ENCODE measurements at regions not wholly inside any gene's neighbourhood (a gene's known extent, or its start where the extent isn't known, plus 50 kb on each side); places are given as distances from the start of the nearest gene placed in this dataset.

GRCh38 chr1:59032228-59032627 lies 248.4 kb upstream of the JUN start:
- Histone ChIP-seq H3K4me3 (ENCODE audit: low read depth, low read length) (no peak overlapping the region), H3K27ac (ENCODE audit: low read depth, low read length) (no peak overlapping the region), H3K27me3 (ENCODE audit: control insufficient read depth, insufficient read depth, low read length) (no peaks in the 10 kb centered on the region), H3K9me3 (ENCODE audit: control insufficient read depth, insufficient read depth, low read length) (no peaks in the 10 kb centered on the region)
- ChIA-PET POLR2A (no interaction called here), CTCF (interaction anchor here (1.8 kb wide), 1 partner anchor 727 kb away, joined by 5 read pairs; no protein-coding TSS in a partner anchor)
- no peak for DNase-seq (ENCODE audit: low read depth, low spot score)
- TF ChIP-seq CTCF (IDR thresholded peaks at IDR 0.05; ENCODE audit: low read depth, low read length), result no peak

GRCh38 chr1:59033761-59034160 lies 249.9 kb upstream of the JUN start:
- POLR2A ChIA-PET, result no interaction called here
- H3K27ac ChIP-seq (ENCODE audit: low read depth, low read length), result no peak overlapping the region
- CTCF ChIA-PET, result no interaction called here
- H3K27me3 ChIP-seq (ENCODE audit: control insufficient read depth, insufficient read depth, low read length), result no peaks in the 10 kb centered on the region
- H3K9me3 ChIP-seq (ENCODE audit: control insufficient read depth, insufficient read depth, low read length), result no peaks in the 10 kb centered on the region
- DNase-seq (ENCODE audit: low read depth, low spot score), result no peak
- no peak overlapping the region for H3K4me3 ChIP-seq (ENCODE audit: low read depth, low read length)
- no peak for TF ChIP-seq CTCF (IDR thresholded peaks at IDR 0.05; ENCODE audit: low read depth, low read length)

GRCh38 chr1:59034925-59035324 lies 251.1 kb upstream of the JUN start:
- CTCF ChIA-PET, result no interaction called here
- no peak for TF ChIP-seq CTCF (IDR thresholded peaks at IDR 0.05; ENCODE audit: low read depth, low read length)
- H3K9me3 ChIP-seq (ENCODE audit: control insufficient read depth, insufficient read depth, low read length), result no peaks in the 10 kb centered on the region
- H3K27ac ChIP-seq (ENCODE audit: low read depth, low read length), result no peak overlapping the region
- POLR2A ChIA-PET, result no interaction called here
- H3K4me3 ChIP-seq (ENCODE audit: low read depth, low read length), result no peak overlapping the region
- no peak for DNase-seq (ENCODE audit: low read depth, low spot score)
- H3K27me3 ChIP-seq (ENCODE audit: control insufficient read depth, insufficient read depth, low read length), result no peaks in the 10 kb centered on the region

GRCh38 chr1:59039551-59039950 lies 255.7 kb upstream of the JUN start:
- Histone ChIP-seq H3K4me3 (ENCODE audit: low read depth, low read length) (no peak overlapping the region), H3K9me3 (ENCODE audit: control insufficient read depth, insufficient read depth, low read length) (no peaks in the 10 kb centered on the region), H3K27ac (ENCODE audit: low read depth, low read length) (no peak overlapping the region), H3K27me3 (ENCODE audit: control insufficient read depth, insufficient read depth, low read length) (no peaks in the 10 kb centered on the region)
- ChIA-PET POLR2A (no interaction called here), CTCF (no interaction called here)
- TF ChIP-seq CTCF (IDR thresholded peaks at IDR 0.05; ENCODE audit: low read depth, low read length), result no peak
- no peak for DNase-seq (ENCODE audit: low read depth, low spot score)

- no peak overlapping the region for H3K27ac ChIP-seq (ENCODE audit: low read depth, low read length)
- no peak for DNase-seq (ENCODE audit: low read depth, low spot score)
- ChIA-PET POLR2A (no interaction called here), CTCF (interaction anchor here (0.6 to 0.8 kb wide), 2 partner anchors 19 to 514 kb away, joined by 3 to 4 read pairs; no protein-coding TSS in a partner anchor)
- no peaks in the 10 kb centered on the region for H3K27me3 ChIP-seq (ENCODE audit: control insufficient read depth, insufficient read depth, low read length)
- no peaks in the 10 kb centered on the region for H3K9me3 ChIP-seq (ENCODE audit: control insufficient read depth, insufficient read depth, low read length)
- no peak overlapping the region for H3K4me3 ChIP-seq (ENCODE audit: low read depth, low read length)
- no peak for TF ChIP-seq CTCF (IDR thresholded peaks at IDR 0.05; ENCODE audit: low read depth, low read length)
These were observed 256.4 kb upstream of the FGGY start for GRCh38 chr1:59040486-59040885.

Data from AG04450 (cell line).